Right lobe of liver (tissue), 4 donors: ENCODE measurements at regions not wholly inside any gene's neighbourhood (a gene's known extent, or its start where the extent isn't known, plus 50 kb on each side); places are given as distances from the start of the nearest gene placed in this dataset.

ENCODE experiments used
- CTCF ChIP-seq, 4 donors: fragments of 200-600 bp in 3 of 4; fragments of 450-650 bp in 1 of 4; IDR thresholded peaks; one replicate each; pipeline versions ENCODE4 v1.5.1 to v1.8.0; 2016 to 2022; ENCODE audit warnings: antibody characterized with exemption in 4 of 4, mild to moderate bottlenecking in 2 of 4
- POLR2A ChIP-seq: fragments of 450-650 bp; IDR thresholded peaks from one replicate; pipeline ENCODE4 v1.6.1; 2017; ENCODE audit warnings: antibody characterized with exemption, mild to moderate bottlenecking
- donor health status: DM: no; HTN: no; CAD: no.
- donor health status: DM: no; HTN: no; CAD: no.
- donor health status: DM: no; HTN: yes; CAD: no.

- TF ChIP-seq CTCF (IDR thresholded peaks at IDR 0.05) (no peak), POLR2A (no peak)
These were observed 195.4 kb downstream of the MACC1 start for GRCh38 chr7:20021831-20022230.
